CD14-positive monocyte (primary cell): ENCODE measurements at regions not wholly inside any gene's neighbourhood (a gene's known extent, or its start where the extent isn't known, plus 50 kb on each side); places are given as distances from the start of the nearest gene placed in this dataset.

Source experiments
- DNase-seq, 3 donors: peaks; one replicate each; pipeline ENCODE4 v3.0.0-alpha.2; 2011 to 2022
- H2AFZ ChIP-seq: 2 replicates; pipeline ENCODE4 v1.6.0; 2012; ENCODE audit warnings: mild to moderate bottlenecking, low read depth, low read length, inconsistent platforms; ENCODE audit not compliant: insufficient read depth, poor library complexity, severe bottlenecking
- H3K27ac ChIP-seq, 2 donors: 1 replicate in 1 of 2; 2 replicates in 1 of 2; pipeline ENCODE4 v1.5.1; 2012 to 2013; ENCODE audit warnings: low read length in 2 of 2, control low read depth in 1 of 2, inconsistent platforms in 1 of 2, low read depth in 1 of 2, mild to moderate bottlenecking in 1 of 2
- H3K27me3 ChIP-seq, 2 donors: one replicate each; pipeline versions ENCODE4 v1.6.0 to v1.6.1; 2011 to 2013; ENCODE audit warnings: low read length in 2 of 2; ENCODE audit not compliant: control insufficient read depth in 2 of 2, insufficient read depth in 2 of 2
- H3K36me3 ChIP-seq, 2 donors: replicated peaks in 1 of 2; 1 replicate in 1 of 2; 2 replicates in 1 of 2; pipeline versions ENCODE4 v1.5.1 to v1.6.1; 2012 to 2013; ENCODE audit warnings: low read length in 2 of 2, control low read depth in 1 of 2, inconsistent platforms in 1 of 2, mild to moderate bottlenecking in 1 of 2; ENCODE audit not compliant: insufficient read depth in 2 of 2, control insufficient read depth in 1 of 2
- H3K4me1 ChIP-seq, 2 donors: 1 replicate in 1 of 2; 2 replicates in 1 of 2; pipeline versions ENCODE4 v1.5.1 to v1.6.1; 2012 to 2013; ENCODE audit warnings: low read length in 2 of 2, control low read depth in 1 of 2, inconsistent platforms in 1 of 2, mild to moderate bottlenecking in 1 of 2, moderate library complexity in 1 of 2; ENCODE audit not compliant: insufficient read depth in 2 of 2, control insufficient read depth in 1 of 2
- H3K4me2 ChIP-seq: replicated peaks from 2 replicates; pipeline ENCODE3; 2012; ENCODE audit warnings: low read length, moderate library complexity, mild to moderate bottlenecking; ENCODE audit not compliant: poor library complexity, severe bottlenecking; ENCODE audit errors: extremely low read depth
- H3K4me3 ChIP-seq, 3 experiments: fragments of 200-600 bp in 1 of 3; sonication (generic) in 1 of 3; replicated peaks in 1 of 3; 1 replicate in 2 of 3; 2 replicates in 1 of 3; pipeline ENCODE4 v1.5.1; 2011 to 2013; ENCODE audit warnings: low read length in 3 of 3, mild to moderate bottlenecking in 3 of 3, control low read depth in 2 of 3, low read depth in 2 of 3, inconsistent platforms in 1 of 3, moderate library complexity in 1 of 3
- H3K79me2 ChIP-seq: 2 replicates; pipeline ENCODE4 v1.6.0; 2012; ENCODE audit warnings: mild to moderate bottlenecking, control low read depth, inconsistent platforms, low read length, moderate library complexity; ENCODE audit not compliant: insufficient read depth
- H3K9ac ChIP-seq: 2 replicates; pipeline ENCODE4 v1.6.0; 2017; ENCODE audit warnings: low read length, mild to moderate bottlenecking; ENCODE audit not compliant: insufficient read depth, poor library complexity, severe bottlenecking
- H3K9me3 ChIP-seq, 2 donors: replicated peaks in 1 of 2; 1 replicate in 1 of 2; 2 replicates in 1 of 2; pipeline versions ENCODE4 v1.5.1 to v1.6.1; 2012 to 2013; ENCODE audit warnings: low read length in 2 of 2, control low read depth in 1 of 2; ENCODE audit not compliant: control insufficient read depth in 1 of 2, insufficient read depth in 1 of 2
- H4K20me1 ChIP-seq: 2 replicates; pipeline ENCODE4 v1.6.0; 2012; ENCODE audit warnings: mild to moderate bottlenecking, low read length, control low read depth, moderate library complexity; ENCODE audit not compliant: insufficient read depth
- H3K27ac Mint-ChIP-seq, 7 donors: one replicate each; pipeline ENCODE4 v1.8.0; 2020; ENCODE audit warnings: mild to moderate bottlenecking in 7 of 7, mixed read lengths in 7 of 7, moderate library complexity in 6 of 7, inconsistent platforms in 2 of 7
- H3K27me3 Mint-ChIP-seq, 3 donors: one replicate each; pipeline ENCODE4 v1.8.0; 2021 to 2022; ENCODE audit warnings: low read depth in 3 of 3, mild to moderate bottlenecking in 3 of 3, mixed read lengths in 3 of 3, moderate library complexity in 3 of 3, inconsistent platforms in 1 of 3
- H3K36me3 Mint-ChIP-seq, 2 donors: one replicate each; pipeline ENCODE4 v1.8.0; 2020; ENCODE audit warnings: mixed read lengths in 2 of 2, inconsistent platforms in 1 of 2, mild to moderate bottlenecking in 1 of 2
- H3K4me1 Mint-ChIP-seq: one replicate; pipeline ENCODE4 v1.8.0; 2020; ENCODE audit warnings: mild to moderate bottlenecking, mixed read lengths
- H3K4me3 Mint-ChIP-seq, 2 donors: one replicate each; pipeline ENCODE4 v1.8.0; 2020; ENCODE audit warnings: mild to moderate bottlenecking in 2 of 2, mixed read lengths in 2 of 2, moderate library complexity in 1 of 2
- H3K9me3 Mint-ChIP-seq, 7 donors: one replicate each; pipeline ENCODE4 v1.8.0; 2020 to 2022; ENCODE audit warnings: mixed read lengths in 7 of 7, mild to moderate bottlenecking in 6 of 7, moderate library complexity in 6 of 7, inconsistent platforms in 2 of 7
- CTCF ChIP-seq: fragments of 200-600 bp; IDR thresholded peaks from one replicate; pipeline ENCODE4 v1.8.0; 2022; ENCODE audit warnings: antibody characterized with exemption, mild to moderate bottlenecking
- WGBS: methylation state at CpG from one replicate; pipeline ENCODE4 v1.1.5; 2013; ENCODE audit warnings: missing lambda C conversion rate; ENCODE audit not compliant: insufficient coverage; 5-methylcytosine and 5-hydroxymethylcytosine counted together
- intact Hi-C, 2 donors: fragments of 100-400 bp; cut with micrococcal nuclease; formaldehyde crosslinking; loops; one replicate each; pipeline versions ENCODE4 v1.15.0 to v1.15.1; 2023

GRCh38 chr13:62130062-62130970 is 714.7 kb upstream of the PCDH20 start:
- WGBS, result 91% methylated on average over 4 of the region's 5 CpGs
- H3K4me3 ChIP-seq, result no peak overlapping the region
- no peak for DNase-seq
- TF ChIP-seq CTCF, result no peak
- no peak overlapping the region for H3K27ac ChIP-seq
- no peaks in the 10 kb centered on the region for H3K4me1 ChIP-seq
- intact Hi-C loops, result no loop called here
- Mint-ChIP-seq H3K4me3 (no peak overlapping the region), H3K36me3 (no peaks in the 10 kb centered on the region), H3K9me3 (peaks cover 0 to 5% (median 2%) of the 10 kb centered on the region in 7 donors), H3K27me3 (no peaks in the 10 kb centered on the region), H3K27ac (no peak overlapping the region), H3K4me1 (no peaks in the 10 kb centered on the region)
- no peak overlapping the region for H3K9ac ChIP-seq
- no peaks in the 10 kb centered on the region for H3K79me2 ChIP-seq
- no peak overlapping the region for H2AFZ ChIP-seq
- no peaks in the 10 kb centered on the region for H3K36me3 ChIP-seq
- H3K4me2 ChIP-seq, result no peak overlapping the region
- no peaks in the 10 kb centered on the region for H3K9me3 ChIP-seq
- no peaks in the 10 kb centered on the region for H3K27me3 ChIP-seq
- H4K20me1 ChIP-seq, result no peaks in the 10 kb centered on the region

- DNase-seq, result no peak
- Histone ChIP-seq H4K20me1 (no peaks in the 10 kb centered on the region), H3K9ac (no peak overlapping the region), H3K4me2 (no peak overlapping the region), H3K27me3 (no peaks in the 10 kb centered on the region), H3K4me3 (no peak overlapping the region), H3K27ac (no peak overlapping the region), H3K9me3 (no peaks in the 10 kb centered on the region), H3K36me3 (no peaks in the 10 kb centered on the region), H2AFZ (no peak overlapping the region), H3K79me2 (no peaks in the 10 kb centered on the region), H3K4me1 (no peaks in the 10 kb centered on the region)
- Mint-ChIP-seq H3K4me3 (no peak overlapping the region), H3K4me1 (no peaks in the 10 kb centered on the region), H3K36me3 (no peaks in the 10 kb centered on the region), H3K27ac (no peak overlapping the region), H3K27me3 (no peaks in the 10 kb centered on the region), H3K9me3 (peaks cover 0 to 5% (median 1%) of the 10 kb centered on the region in 7 donors)
- no peak for TF ChIP-seq CTCF
- WGBS, result 100% methylated on average over 2 of the region's 2 CpGs
- intact Hi-C loops, result no loop called here
These were observed 713.4 kb upstream of the PCDH20 start for GRCh38 chr13:62129000-62129551.
